ENCODE measurements at regions not wholly inside any gene's neighbourhood (a gene's known extent, or its start where the extent isn't known, plus 50 kb on each side); places are given as distances from the start of the nearest gene placed in this dataset.
A peak's percentile ranks its signal among the peaks of the same experiment; 100 is the strongest.

- TF ChIP-seq CTCF (IDR thresholded peaks at IDR 0.05): no peak
Observed at GRCh38 chr6:154890874-154891273, 104.2 kb upstream of the TIAM2 start.

DNA sequence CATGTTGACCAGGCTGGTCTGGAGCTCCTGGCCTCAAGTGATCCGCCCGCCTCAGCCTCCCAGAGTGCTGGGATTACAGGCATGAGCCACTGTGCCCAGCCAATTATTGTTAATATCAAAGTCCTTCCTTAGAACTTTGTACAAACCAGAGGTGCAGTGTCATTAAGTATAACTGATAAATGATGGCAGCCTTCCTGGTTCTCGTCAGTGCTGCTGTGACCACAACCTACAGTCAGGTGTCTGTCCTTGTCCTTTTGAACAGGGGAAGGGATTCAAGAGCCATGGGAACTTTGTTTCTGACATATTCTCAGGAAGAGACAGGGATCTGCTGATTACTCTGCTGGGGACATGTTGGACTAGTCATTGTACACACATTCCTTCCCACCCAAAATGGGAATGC, 103.2 kb upstream of the TIAM2 start:
- Mint-ChIP-seq H3K27me3 (ENCODE audit: unreplicated experiment) (no peaks in the 10 kb centered on the region), H3K4me1 (ENCODE audit: unreplicated experiment) (peaks cover 27% of the 10 kb centered on the region), H3K27ac (ENCODE audit: unreplicated experiment) (no peak overlapping the region), H3K4me3 (ENCODE audit: unreplicated experiment) (no peak overlapping the region), H3K36me3 (ENCODE audit: unreplicated experiment) (peaks cover 4% of the 10 kb centered on the region), H3K9me3 (ENCODE audit: unreplicated experiment) (no peaks in the 10 kb centered on the region)
- peak; percentile 27 for DNase-seq (ENCODE audit: extremely low spot score, unreplicated experiment)
- no peak for TF ChIP-seq CTCF (IDR thresholded peaks at IDR 0.05)

More at GRCh38 chr6:154890874-154891273, 104.2 kb upstream of the TIAM2 start:
- DNase-seq (ENCODE audit: extremely low spot score, unreplicated experiment): no peak
- no peaks in the 10 kb centered on the region for H3K9me3 Mint-ChIP-seq (ENCODE audit: unreplicated experiment)
- no peaks in the 10 kb centered on the region for H3K27me3 Mint-ChIP-seq (ENCODE audit: unreplicated experiment)
- no peak overlapping the region for H3K4me3 Mint-ChIP-seq (ENCODE audit: unreplicated experiment)
- H3K4me1 Mint-ChIP-seq (ENCODE audit: unreplicated experiment): peaks cover 27% of the 10 kb centered on the region
- peaks cover 4% of the 10 kb centered on the region for H3K36me3 Mint-ChIP-seq (ENCODE audit: unreplicated experiment)
- no peak overlapping the region for H3K27ac Mint-ChIP-seq (ENCODE audit: unreplicated experiment)

- Mint-ChIP-seq H3K4me3 (ENCODE audit: unreplicated experiment) (no peak overlapping the region), H3K27ac (ENCODE audit: unreplicated experiment) (peak overlapping the region; percentile 15), H3K36me3 (ENCODE audit: unreplicated experiment) (peaks cover 4% of the 10 kb centered on the region), H3K27me3 (ENCODE audit: unreplicated experiment) (no peaks in the 10 kb centered on the region), H3K4me1 (ENCODE audit: unreplicated experiment) (peaks cover 23% of the 10 kb centered on the region), H3K9me3 (ENCODE audit: unreplicated experiment) (no peaks in the 10 kb centered on the region)
- DNase-seq (ENCODE audit: extremely low spot score, unreplicated experiment): no peak
- no peak for TF ChIP-seq CTCF (IDR thresholded peaks at IDR 0.05)
Observed at GRCh38 chr6:154893917-154894316, 101.2 kb upstream of the TIAM2 start.

- H3K9me3 Mint-ChIP-seq (ENCODE audit: unreplicated experiment): no peaks in the 10 kb centered on the region
- H3K4me1 Mint-ChIP-seq (ENCODE audit: unreplicated experiment): peaks cover 23% of the 10 kb centered on the region
- H3K27me3 Mint-ChIP-seq (ENCODE audit: unreplicated experiment): no peaks in the 10 kb centered on the region
- no peak for DNase-seq (ENCODE audit: extremely low spot score, unreplicated experiment)
- H3K27ac Mint-ChIP-seq (ENCODE audit: unreplicated experiment): no peak overlapping the region
- no peak overlapping the region for H3K4me3 Mint-ChIP-seq (ENCODE audit: unreplicated experiment)
- H3K36me3 Mint-ChIP-seq (ENCODE audit: unreplicated experiment): peaks cover 2% of the 10 kb centered on the region
- no peak for TF ChIP-seq CTCF (IDR thresholded peaks at IDR 0.05)
Observed at GRCh38 chr6:154894902-154895301, 100.2 kb upstream of the TIAM2 start.

GRCh38 chr6:154895841-154896240, 99.3 kb upstream of the TIAM2 start:
- Mint-ChIP-seq H3K36me3 (ENCODE audit: unreplicated experiment) (peaks cover 2% of the 10 kb centered on the region), H3K9me3 (ENCODE audit: unreplicated experiment) (no peaks in the 10 kb centered on the region), H3K4me1 (ENCODE audit: unreplicated experiment) (peaks cover 23% of the 10 kb centered on the region), H3K4me3 (ENCODE audit: unreplicated experiment) (no peak overlapping the region), H3K27ac (ENCODE audit: unreplicated experiment) (no peak overlapping the region), H3K27me3 (ENCODE audit: unreplicated experiment) (no peaks in the 10 kb centered on the region)
- no peak for DNase-seq (ENCODE audit: extremely low spot score, unreplicated experiment)
- no peak for TF ChIP-seq CTCF (IDR thresholded peaks at IDR 0.05)
